ENCODE measurements at regions not wholly inside any gene's neighbourhood (a gene's known extent, or its start where the extent isn't known, plus 50 kb on each side); places are given as distances from the start of the nearest gene placed in this dataset.
A peak's percentile ranks its signal among the peaks of the same experiment; 100 is the strongest.

DNA sequence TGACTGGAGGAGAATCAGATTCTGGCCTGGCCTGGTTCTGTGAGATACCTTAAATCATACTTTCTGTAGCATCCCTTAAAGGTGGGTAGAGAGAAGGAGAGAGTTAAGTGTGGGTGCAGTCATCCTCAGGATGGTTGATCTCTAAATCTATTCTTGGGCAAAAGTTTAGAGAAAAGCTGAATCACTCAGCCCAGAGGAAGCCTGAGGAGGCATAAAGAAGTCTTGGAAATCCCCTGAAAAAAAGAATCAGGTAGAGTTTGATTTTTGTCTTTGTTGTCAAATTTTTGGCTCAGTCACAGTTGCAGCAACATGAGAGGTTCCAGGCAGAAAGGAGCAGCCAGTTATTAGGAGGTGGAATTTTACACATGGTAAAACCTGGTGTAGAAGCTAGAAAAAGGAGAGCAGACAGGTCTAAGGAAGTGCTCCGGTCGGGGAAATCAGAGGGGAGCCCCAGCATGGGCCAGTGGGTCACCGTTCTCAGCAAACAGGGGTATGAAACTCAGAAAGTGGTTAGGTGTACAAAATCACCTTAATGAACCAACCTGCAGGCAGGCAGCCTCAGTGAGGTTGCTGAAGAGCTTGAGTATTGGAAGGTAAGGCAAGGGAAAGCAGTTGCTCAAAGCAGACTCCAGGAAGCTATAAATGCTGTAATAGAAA is 116.2 kb upstream of the CNTLN start:
- intact Hi-C loops (cut with micrococcal nuclease), result no loop called here
- Histone ChIP-seq H3K36me3 (no peaks in the 10 kb centered on the region), H3K4me3 (no peak overlapping the region), H3K27me3 (ENCODE audit: low read depth) (no peaks in the 10 kb centered on the region), H3K4me1 (no peaks in the 10 kb centered on the region), H3K27ac (replicated peaks) (no peak overlapping the region), H3K9me3 (replicated peaks) (peaks cover 7% of the 10 kb centered on the region)
- TF ChIP-seq, protein P1, sequence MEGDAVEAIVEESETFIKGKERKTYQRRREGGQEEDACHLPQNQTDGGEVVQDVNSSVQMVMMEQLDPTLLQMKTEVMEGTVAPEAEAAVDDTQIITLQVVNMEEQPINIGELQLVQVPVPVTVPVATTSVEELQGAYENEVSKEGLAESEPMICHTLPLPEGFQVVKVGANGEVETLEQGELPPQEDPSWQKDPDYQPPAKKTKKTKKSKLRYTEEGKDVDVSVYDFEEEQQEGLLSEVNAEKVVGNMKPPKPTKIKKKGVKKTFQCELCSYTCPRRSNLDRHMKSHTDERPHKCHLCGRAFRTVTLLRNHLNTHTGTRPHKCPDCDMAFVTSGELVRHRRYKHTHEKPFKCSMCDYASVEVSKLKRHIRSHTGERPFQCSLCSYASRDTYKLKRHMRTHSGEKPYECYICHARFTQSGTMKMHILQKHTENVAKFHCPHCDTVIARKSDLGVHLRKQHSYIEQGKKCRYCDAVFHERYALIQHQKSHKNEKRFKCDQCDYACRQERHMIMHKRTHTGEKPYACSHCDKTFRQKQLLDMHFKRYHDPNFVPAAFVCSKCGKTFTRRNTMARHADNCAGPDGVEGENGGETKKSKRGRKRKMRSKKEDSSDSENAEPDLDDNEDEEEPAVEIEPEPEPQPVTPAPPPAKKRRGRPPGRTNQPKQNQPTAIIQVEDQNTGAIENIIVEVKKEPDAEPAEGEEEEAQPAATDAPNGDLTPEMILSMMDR (IDR thresholded peaks at IDR 0.05; ENCODE audit: borderline replicate concordance), result no peak
- no peak for DNase-seq

DNA sequence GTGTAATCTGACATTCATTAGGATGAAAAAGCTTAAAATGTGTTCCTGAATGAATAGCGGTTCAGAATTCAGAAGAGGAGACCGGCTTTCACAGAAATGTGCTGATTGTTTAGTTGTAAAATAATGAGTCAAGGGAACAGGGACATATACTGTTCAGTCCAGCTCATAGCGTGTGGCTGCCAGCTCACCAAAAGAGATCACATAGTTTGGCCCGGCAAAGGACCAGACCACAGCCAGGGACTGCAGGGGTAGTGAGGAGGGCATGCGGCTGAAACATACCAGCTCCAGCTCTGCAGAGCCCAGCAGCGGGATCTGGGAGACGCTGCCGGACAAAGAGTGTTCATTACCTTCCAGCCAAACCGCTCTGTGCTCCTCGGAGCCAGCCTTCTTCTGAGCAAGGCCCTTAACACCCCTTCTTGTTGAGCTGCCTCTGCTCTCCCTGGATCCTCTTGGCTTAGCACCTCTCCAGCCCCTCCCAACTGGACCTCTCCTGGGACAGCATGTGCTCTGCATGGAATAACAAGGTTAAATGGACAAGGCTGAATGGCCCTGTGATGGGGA is 116.8 kb upstream of the CNTLN start:
- H3K4me3 ChIP-seq, result no peak overlapping the region
- DNase-seq, result peak; percentile 18

DNA sequence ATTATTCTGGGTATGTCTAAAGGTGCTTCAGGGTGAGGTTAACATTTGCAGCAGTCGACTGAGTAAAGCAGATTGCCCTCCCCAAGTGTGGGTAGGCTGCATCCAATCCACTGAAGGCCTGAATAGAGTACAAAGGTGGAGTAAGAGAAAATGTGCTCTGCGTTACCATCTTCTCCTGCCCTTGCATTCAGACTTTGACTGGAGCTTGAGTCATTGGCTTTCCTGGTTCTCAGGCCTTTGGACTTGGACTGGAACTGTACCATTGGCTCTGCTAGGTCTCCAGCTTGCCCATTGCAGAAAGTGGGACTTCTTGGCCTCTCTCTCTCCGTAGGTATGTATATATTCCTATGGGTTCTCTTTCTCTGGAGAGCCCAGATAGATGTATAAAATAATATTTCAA is 120.9 kb upstream of the CNTLN start:
- H3K27me3 ChIP-seq (ENCODE audit: low read depth), result no peaks in the 10 kb centered on the region

More for the DNA sequence above, 116.8 kb upstream of the CNTLN start:
- no peak overlapping the region for H3K27ac ChIP-seq (replicated peaks)
- H3K36me3 ChIP-seq, result no peaks in the 10 kb centered on the region
- TF ChIP-seq, protein P1 (IDR thresholded peaks at IDR 0.05; ENCODE audit: borderline replicate concordance), result no peak
- intact Hi-C loops (cut with micrococcal nuclease), result no loop called here
- peaks cover under 1% of the 10 kb centered on the region for H3K9me3 ChIP-seq (replicated peaks)
- H3K27me3 ChIP-seq (ENCODE audit: low read depth), result no peaks in the 10 kb centered on the region
- no peaks in the 10 kb centered on the region for H3K4me1 ChIP-seq

DNA sequence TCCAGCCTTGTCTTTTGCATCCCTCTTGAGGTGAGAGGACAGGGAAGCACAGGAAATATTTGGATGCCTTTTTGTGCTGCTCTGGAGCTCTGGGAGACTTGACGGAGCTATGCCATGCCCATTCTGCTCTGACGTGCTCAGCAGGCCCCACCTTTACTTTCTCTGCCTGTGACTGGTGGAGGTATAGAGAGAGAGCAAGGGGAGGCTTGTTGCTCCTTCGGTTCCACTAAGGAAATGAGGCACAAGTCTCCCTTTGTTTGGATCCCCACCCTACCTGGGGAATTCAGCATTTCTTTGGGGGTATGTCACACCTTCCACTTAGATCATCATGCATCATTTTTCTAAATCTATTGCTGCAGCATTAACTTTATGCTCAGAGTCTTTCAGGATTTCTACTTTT is 121.8 kb upstream of the CNTLN start:
- no peaks in the 10 kb centered on the region for H3K36me3 ChIP-seq
- TF ChIP-seq, protein P1 (IDR thresholded peaks at IDR 0.05; ENCODE audit: borderline replicate concordance), result no peak
- H3K9me3 ChIP-seq (replicated peaks), result no peaks in the 10 kb centered on the region
- intact Hi-C loops (cut with micrococcal nuclease), result no loop called here
- H3K27ac ChIP-seq (replicated peaks), result no peak overlapping the region
- no peaks in the 10 kb centered on the region for H3K4me1 ChIP-seq
- H3K4me3 ChIP-seq, result no peak overlapping the region
- H3K27me3 ChIP-seq (ENCODE audit: low read depth), result no peaks in the 10 kb centered on the region
- DNase-seq, result no peak

More for the DNA sequence above, 120.9 kb upstream of the CNTLN start:
- intact Hi-C loops (cut with micrococcal nuclease), result no loop called here
- DNase-seq, result no peak
- TF ChIP-seq, protein P1 (IDR thresholded peaks at IDR 0.05; ENCODE audit: borderline replicate concordance), result no peak
- H3K36me3 ChIP-seq, result no peaks in the 10 kb centered on the region
- H3K4me3 ChIP-seq, result no peak overlapping the region
- H3K4me1 ChIP-seq, result no peaks in the 10 kb centered on the region
- no peaks in the 10 kb centered on the region for H3K9me3 ChIP-seq (replicated peaks)
- H3K27ac ChIP-seq (replicated peaks), result no peak overlapping the region

DNA sequence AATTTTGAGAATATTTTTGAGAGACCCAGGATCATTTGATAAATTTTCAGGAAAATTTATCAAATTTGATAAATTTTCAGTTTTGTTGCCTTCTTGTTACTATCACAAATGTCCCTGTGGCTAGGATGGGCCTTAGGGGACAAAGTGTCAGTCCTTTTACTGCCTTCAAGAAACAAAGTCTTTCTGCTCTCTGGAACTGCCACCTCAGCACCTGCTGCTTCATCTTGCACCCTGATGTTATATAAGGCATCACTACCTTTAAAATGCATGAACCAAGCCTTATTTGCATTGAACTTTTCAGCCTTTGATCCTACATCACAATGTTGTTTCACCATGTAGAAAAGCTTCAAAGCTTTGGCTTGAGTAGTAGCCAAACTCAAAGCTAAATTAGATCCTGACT is 123.0 kb upstream of the CNTLN start:
- H3K4me3 ChIP-seq, result no peak overlapping the region
- no peaks in the 10 kb centered on the region for H3K4me1 ChIP-seq
- intact Hi-C loops (cut with micrococcal nuclease), result no loop called here
- TF ChIP-seq, protein P1 (IDR thresholded peaks at IDR 0.05; ENCODE audit: borderline replicate concordance), result no peak
- DNase-seq, result no peak
- H3K36me3 ChIP-seq, result no peaks in the 10 kb centered on the region
- H3K27ac ChIP-seq (replicated peaks), result no peak overlapping the region
- no peaks in the 10 kb centered on the region for H3K9me3 ChIP-seq (replicated peaks)
- H3K27me3 ChIP-seq (ENCODE audit: low read depth), result no peaks in the 10 kb centered on the region

Data from left ventricle myocardium inferior (tissue), 1 donor.